ENCODE measurements at regions not wholly inside any gene's neighbourhood (a gene's known extent, or its start where the extent isn't known, plus 50 kb on each side); places are given as distances from the start of the nearest gene placed in this dataset.

GRCh38 chr14:49527221-49527620, 59.0 kb downstream of the RPS29 start:
- Histone ChIP-seq H3K27me3 (ENCODE audit: control insufficient read depth, insufficient read depth, low read length) (no peaks in the 10 kb centered on the region), H3K36me3 (ENCODE audit: control insufficient read depth, low read depth, low read length) (no peaks in the 10 kb centered on the region), H3K9me3 (ENCODE audit: control insufficient read depth, low read depth, low read length) (no peaks in the 10 kb centered on the region), H3K27ac (ENCODE audit: low read length) (no peak overlapping the region), H3K4me3 (ENCODE audit: low read length) (no peak overlapping the region), H3K9ac (ENCODE audit: low read length) (no peak overlapping the region), H3K4me1 (ENCODE audit: control insufficient read depth, low read depth, low read length) (no peaks in the 10 kb centered on the region)

GRCh38 chr14:49526101-49526500, 60.1 kb downstream of the RPS29 start:
- H3K4me1 ChIP-seq (ENCODE audit: control insufficient read depth, low read depth, low read length), result no peaks in the 10 kb centered on the region
- H3K4me3 ChIP-seq (ENCODE audit: low read length), result no peak overlapping the region
- H3K27ac ChIP-seq (ENCODE audit: low read length), result no peak overlapping the region
- no peaks in the 10 kb centered on the region for H3K36me3 ChIP-seq (ENCODE audit: control insufficient read depth, low read depth, low read length)
- no peak overlapping the region for H3K9ac ChIP-seq (ENCODE audit: low read length)
- no peaks in the 10 kb centered on the region for H3K27me3 ChIP-seq (ENCODE audit: control insufficient read depth, insufficient read depth, low read length)
- H3K9me3 ChIP-seq (ENCODE audit: control insufficient read depth, low read depth, low read length), result no peaks in the 10 kb centered on the region

- H3K36me3 ChIP-seq (ENCODE audit: control insufficient read depth, low read depth, low read length), result no peaks in the 10 kb centered on the region
- H3K9me3 ChIP-seq (ENCODE audit: control insufficient read depth, low read depth, low read length), result no peaks in the 10 kb centered on the region
- H3K4me1 ChIP-seq (ENCODE audit: control insufficient read depth, low read depth, low read length), result no peaks in the 10 kb centered on the region
- no peak overlapping the region for H3K9ac ChIP-seq (ENCODE audit: low read length)
- H3K4me3 ChIP-seq (ENCODE audit: low read length), result no peak overlapping the region
- H3K27me3 ChIP-seq (ENCODE audit: control insufficient read depth, insufficient read depth, low read length), result no peaks in the 10 kb centered on the region
- H3K27ac ChIP-seq (ENCODE audit: low read length), result no peak overlapping the region
Observed at GRCh38 chr14:49516286-49516685, 69.9 kb downstream of the RPS29 start.

- Histone ChIP-seq H3K27me3 (ENCODE audit: control insufficient read depth, insufficient read depth, low read length) (no peaks in the 10 kb centered on the region), H3K27ac (ENCODE audit: low read length) (no peak overlapping the region), H3K36me3 (ENCODE audit: control insufficient read depth, low read depth, low read length) (no peaks in the 10 kb centered on the region), H3K9me3 (ENCODE audit: control insufficient read depth, low read depth, low read length) (no peaks in the 10 kb centered on the region), H3K4me1 (ENCODE audit: control insufficient read depth, low read depth, low read length) (no peaks in the 10 kb centered on the region), H3K9ac (ENCODE audit: low read length) (no peak overlapping the region), H3K4me3 (ENCODE audit: low read length) (no peak overlapping the region)
Observed at GRCh38 chr14:49512571-49512970, 73.6 kb downstream of the RPS29 start.

- Histone ChIP-seq H3K9ac (ENCODE audit: low read length) (no peak overlapping the region), H3K4me1 (ENCODE audit: control insufficient read depth, low read depth, low read length) (peaks cover under 1% of the 10 kb centered on the region), H3K27ac (ENCODE audit: low read length) (no peak overlapping the region), H3K36me3 (ENCODE audit: control insufficient read depth, low read depth, low read length) (no peaks in the 10 kb centered on the region), H3K4me3 (ENCODE audit: low read length) (no peak overlapping the region), H3K9me3 (ENCODE audit: control insufficient read depth, low read depth, low read length) (no peaks in the 10 kb centered on the region), H3K27me3 (ENCODE audit: control insufficient read depth, insufficient read depth, low read length) (no peaks in the 10 kb centered on the region)
Observed at GRCh38 chr14:49512147-49512551, 74.0 kb downstream of the RPS29 start.

- H3K27ac ChIP-seq (ENCODE audit: low read length), result no peak overlapping the region
- H3K36me3 ChIP-seq (ENCODE audit: control insufficient read depth, low read depth, low read length), result no peaks in the 10 kb centered on the region
- no peak overlapping the region for H3K4me3 ChIP-seq (ENCODE audit: low read length)
- no peak overlapping the region for H3K9ac ChIP-seq (ENCODE audit: low read length)
- no peaks in the 10 kb centered on the region for H3K27me3 ChIP-seq (ENCODE audit: control insufficient read depth, insufficient read depth, low read length)
- H3K9me3 ChIP-seq (ENCODE audit: control insufficient read depth, low read depth, low read length), result no peaks in the 10 kb centered on the region
- H3K4me1 ChIP-seq (ENCODE audit: control insufficient read depth, low read depth, low read length), result peaks cover 10% of the 10 kb centered on the region
Observed at GRCh38 chr14:49508124-49508523, 78.1 kb downstream of the RPS29 start.

- H3K27ac ChIP-seq (ENCODE audit: low read length), result no peak overlapping the region
- no peaks in the 10 kb centered on the region for H3K36me3 ChIP-seq (ENCODE audit: control insufficient read depth, low read depth, low read length)
- no peak overlapping the region for H3K4me3 ChIP-seq (ENCODE audit: low read length)
- H3K4me1 ChIP-seq (ENCODE audit: control insufficient read depth, low read depth, low read length), result peaks cover 10% of the 10 kb centered on the region
- H3K27me3 ChIP-seq (ENCODE audit: control insufficient read depth, insufficient read depth, low read length), result no peaks in the 10 kb centered on the region
- no peaks in the 10 kb centered on the region for H3K9me3 ChIP-seq (ENCODE audit: control insufficient read depth, low read depth, low read length)
- H3K9ac ChIP-seq (ENCODE audit: low read length), result no peak overlapping the region
Observed at GRCh38 chr14:49506650-49507049, 79.5 kb downstream of the RPS29 start.

GRCh38 chr14:49505041-49505766, 81.0 kb downstream of the RPS29 start:
- Histone ChIP-seq H3K4me1 (ENCODE audit: control insufficient read depth, low read depth, low read length) (peaks cover 13% of the 10 kb centered on the region), H3K27ac (ENCODE audit: low read length) (no peak overlapping the region), H3K36me3 (ENCODE audit: control insufficient read depth, low read depth, low read length) (no peaks in the 10 kb centered on the region), H3K9ac (ENCODE audit: low read length) (no peak overlapping the region), H3K27me3 (ENCODE audit: control insufficient read depth, insufficient read depth, low read length) (no peaks in the 10 kb centered on the region), H3K9me3 (ENCODE audit: control insufficient read depth, low read depth, low read length) (no peaks in the 10 kb centered on the region), H3K4me3 (ENCODE audit: low read length) (no peak overlapping the region)

GRCh38 chr14:49497725-49498348, 88.3 kb downstream of the RPS29 start:
- Histone ChIP-seq H3K4me1 (ENCODE audit: control insufficient read depth, low read depth, low read length) (peaks cover 3% of the 10 kb centered on the region), H3K9me3 (ENCODE audit: control insufficient read depth, low read depth, low read length) (no peaks in the 10 kb centered on the region), H3K4me3 (ENCODE audit: low read length) (no peak overlapping the region), H3K27me3 (ENCODE audit: control insufficient read depth, insufficient read depth, low read length) (no peaks in the 10 kb centered on the region), H3K36me3 (ENCODE audit: control insufficient read depth, low read depth, low read length) (no peaks in the 10 kb centered on the region), H3K9ac (ENCODE audit: low read length) (no peak overlapping the region), H3K27ac (ENCODE audit: low read length) (no peak overlapping the region)

GRCh38 chr14:49497267-49497666, 88.9 kb downstream of the RPS29 start:
- H3K4me3 ChIP-seq (ENCODE audit: low read length), result no peak overlapping the region
- no peaks in the 10 kb centered on the region for H3K9me3 ChIP-seq (ENCODE audit: control insufficient read depth, low read depth, low read length)
- H3K27ac ChIP-seq (ENCODE audit: low read length), result no peak overlapping the region
- no peak overlapping the region for H3K9ac ChIP-seq (ENCODE audit: low read length)
- H3K27me3 ChIP-seq (ENCODE audit: control insufficient read depth, insufficient read depth, low read length), result no peaks in the 10 kb centered on the region
- no peaks in the 10 kb centered on the region for H3K36me3 ChIP-seq (ENCODE audit: control insufficient read depth, low read depth, low read length)
- peaks cover 3% of the 10 kb centered on the region for H3K4me1 ChIP-seq (ENCODE audit: control insufficient read depth, low read depth, low read length)

GRCh38 chr14:49494836-49495235, 91.3 kb downstream of the RPS29 start:
- Histone ChIP-seq H3K27me3 (ENCODE audit: control insufficient read depth, insufficient read depth, low read length) (no peaks in the 10 kb centered on the region), H3K4me3 (ENCODE audit: low read length) (no peak overlapping the region), H3K4me1 (ENCODE audit: control insufficient read depth, low read depth, low read length) (no peaks in the 10 kb centered on the region), H3K9ac (ENCODE audit: low read length) (no peak overlapping the region), H3K9me3 (ENCODE audit: control insufficient read depth, low read depth, low read length) (no peaks in the 10 kb centered on the region), H3K27ac (ENCODE audit: low read length) (no peak overlapping the region), H3K36me3 (ENCODE audit: control insufficient read depth, low read depth, low read length) (no peaks in the 10 kb centered on the region)

GRCh38 chr14:49493557-49493956, 92.6 kb downstream of the RPS29 start:
- no peaks in the 10 kb centered on the region for H3K27me3 ChIP-seq (ENCODE audit: control insufficient read depth, insufficient read depth, low read length)
- no peaks in the 10 kb centered on the region for H3K36me3 ChIP-seq (ENCODE audit: control insufficient read depth, low read depth, low read length)
- H3K4me1 ChIP-seq (ENCODE audit: control insufficient read depth, low read depth, low read length), result no peaks in the 10 kb centered on the region
- H3K27ac ChIP-seq (ENCODE audit: low read length), result no peak overlapping the region
- no peak overlapping the region for H3K9ac ChIP-seq (ENCODE audit: low read length)
- H3K9me3 ChIP-seq (ENCODE audit: control insufficient read depth, low read depth, low read length), result no peaks in the 10 kb centered on the region
- H3K4me3 ChIP-seq (ENCODE audit: low read length), result no peak overlapping the region
